Naive thymus-derived CD8-positive, alpha-beta T cell (primary cell): ENCODE measurements at regions not wholly inside any gene's neighbourhood (a gene's known extent, or its start where the extent isn't known, plus 50 kb on each side); places are given as distances from the start of the nearest gene placed in this dataset.

Source experiments
- ATAC-seq, 2 donors: fragments of 150-1000 bp; cut with Tn5 transposase in 1 of 2; sonication (Bioruptor Pico), chemical (Tn5 transposase) in 1 of 2; 1 replicate in 1 of 2; 2 replicates in 1 of 2; pipeline ENCODE4 v1.10.0; 2021; ENCODE audit warnings: mild to moderate bottlenecking in 2 of 2, moderate library complexity in 2 of 2
- POLR2A ChIA-PET: fragments of 350-600 bp; sonication (Branson Sonifier 250); formaldehyde crosslinking; loops from one replicate; lab custom pipeline; 2021; ENCODE audit warnings: antibody characterized with exemption; lab: Charles Lee
- DNase-seq, 10 donors: peaks; one replicate each; pipeline versions ENCODE4 v3.0.0 to v3.0.0-alpha.2; 2020 to 2022
- H3K27ac Mint-ChIP-seq, 10 donors: one replicate each; pipeline ENCODE4 v1.8.0; 2020 to 2022; ENCODE audit warnings: mild to moderate bottlenecking in 10 of 10, mixed read lengths in 10 of 10, moderate library complexity in 4 of 10, inconsistent platforms in 1 of 10
- H3K27me3 Mint-ChIP-seq, 5 donors: one replicate each; pipeline ENCODE4 v1.8.0; 2021 to 2022; ENCODE audit warnings: mixed read lengths in 5 of 5
- H3K36me3 Mint-ChIP-seq, 3 donors: one replicate each; pipeline ENCODE4 v1.8.0; 2020 to 2022; ENCODE audit warnings: mixed read lengths in 3 of 3, mild to moderate bottlenecking in 2 of 3, inconsistent platforms in 1 of 3
- H3K4me1 Mint-ChIP-seq, 4 donors: one replicate each; pipeline ENCODE4 v1.8.0; 2021 to 2022; ENCODE audit warnings: mixed read lengths in 4 of 4
- H3K4me3 Mint-ChIP-seq, 10 donors: one replicate each; pipeline ENCODE4 v1.8.0; 2020 to 2022; ENCODE audit warnings: mild to moderate bottlenecking in 10 of 10, mixed read lengths in 10 of 10, moderate library complexity in 6 of 10, inconsistent platforms in 1 of 10
- H3K9me3 Mint-ChIP-seq, 9 donors: one replicate each; pipeline ENCODE4 v1.8.0; 2020 to 2022; ENCODE audit warnings: mixed read lengths in 9 of 9, mild to moderate bottlenecking in 3 of 9, inconsistent platforms in 1 of 9, moderate library complexity in 1 of 9

DNA sequence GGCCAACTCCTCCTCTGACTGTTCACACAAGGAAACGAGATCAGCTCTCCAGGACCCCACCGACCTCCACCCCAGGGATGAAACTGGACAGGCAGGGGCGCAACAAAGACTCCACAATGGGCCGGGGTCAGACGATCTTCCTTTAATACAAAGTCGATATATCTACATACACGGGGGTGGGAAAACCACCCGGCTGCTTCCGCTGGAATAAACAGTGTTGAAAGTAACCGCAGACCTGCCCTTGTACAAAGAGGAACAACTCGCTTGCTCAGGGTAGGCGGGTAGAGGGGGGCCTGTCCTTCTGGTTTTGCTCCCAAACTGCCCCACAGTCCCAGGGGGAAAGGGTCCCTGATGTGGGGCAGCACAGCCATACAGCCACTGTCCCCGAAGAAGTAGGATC, 135.2 kb downstream of the PTPRS start:
- H3K27ac Mint-ChIP-seq, result peak overlapping the region in 7 of 10 donors; percentile 31 to 86 (median 66)
- no peaks in the 10 kb centered on the region for H3K27me3 Mint-ChIP-seq
- peaks cover 0 to 37% (median 11%) of the 10 kb centered on the region in 9 donors for H3K9me3 Mint-ChIP-seq
- DNase-seq, result peak in 6 of 10 donors; percentile 9 to 68 (median 18)
- peak; percentile 54 to 72 for ATAC-seq
- peak overlapping the region in 9 of 10 donors; percentile 14 to 83 (median 55) for H3K4me3 Mint-ChIP-seq
- H3K4me1 Mint-ChIP-seq, result peaks cover 0 to 15% (median 1%) of the 10 kb centered on the region in 4 donors
- peaks cover 0 to 17% (median 0%) of the 10 kb centered on the region in 3 donors for H3K36me3 Mint-ChIP-seq
- POLR2A ChIA-PET, result interaction anchor here (0.7 to 1.2 kb wide), 3 partner anchors 10 to 94 kb away, joined by 4 to 12 read pairs (median 7); no protein-coding TSS in a partner anchor

DNA sequence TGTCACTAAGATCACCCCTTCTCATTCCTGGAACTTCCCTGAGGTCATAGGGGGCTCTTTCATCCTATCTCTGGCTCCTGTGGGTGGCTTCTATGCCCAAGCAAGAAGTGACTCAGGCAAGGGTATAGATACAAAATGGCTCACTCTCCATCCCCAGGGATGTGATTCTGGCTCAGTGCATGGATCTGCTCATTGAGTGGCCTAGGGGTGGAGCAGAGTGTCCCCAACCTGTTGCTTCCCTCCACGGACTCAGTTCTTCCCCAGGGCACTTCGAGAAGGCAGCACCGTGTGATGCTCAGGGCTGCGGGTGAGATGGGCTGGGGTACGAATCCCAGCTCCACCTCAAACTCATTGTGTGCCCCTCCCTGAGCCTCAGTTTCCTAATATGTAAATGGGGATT, 136.4 kb downstream of the PTPRS start:
- Mint-ChIP-seq H3K36me3 (peaks cover 0 to 17% (median 4%) of the 10 kb centered on the region in 3 donors), H3K27me3 (no peaks in the 10 kb centered on the region), H3K4me1 (peaks cover 0 to 15% (median 1%) of the 10 kb centered on the region in 4 donors), H3K27ac (peak overlapping the region in 2 of 10 donors; percentile 13 to 31), H3K9me3 (peaks cover 0 to 46% (median 11%) of the 10 kb centered on the region in 9 donors), H3K4me3 (no peak overlapping the region)
- no peak for ATAC-seq
- no peak for DNase-seq
- POLR2A ChIA-PET, result no interaction called here
